GM12872 (cell line): ENCODE measurements at regions not wholly inside any gene's neighbourhood (a gene's known extent, or its start where the extent isn't known, plus 50 kb on each side); places are given as distances from the start of the nearest gene placed in this dataset.

Experiments used
- TF ChIP-seq, protein P1 (sequence below): IDR thresholded peaks from 3 replicates; pipeline ENCODE4 v1.5.1; 2011; ENCODE audit warnings: low read depth, mild to moderate bottlenecking, low read length, moderate library complexity; ENCODE audit not compliant: insufficient read depth

GRCh38 chr2:149766339-149766738, 178.8 kb upstream of the MMADHC start:
- TF ChIP-seq, protein P1, sequence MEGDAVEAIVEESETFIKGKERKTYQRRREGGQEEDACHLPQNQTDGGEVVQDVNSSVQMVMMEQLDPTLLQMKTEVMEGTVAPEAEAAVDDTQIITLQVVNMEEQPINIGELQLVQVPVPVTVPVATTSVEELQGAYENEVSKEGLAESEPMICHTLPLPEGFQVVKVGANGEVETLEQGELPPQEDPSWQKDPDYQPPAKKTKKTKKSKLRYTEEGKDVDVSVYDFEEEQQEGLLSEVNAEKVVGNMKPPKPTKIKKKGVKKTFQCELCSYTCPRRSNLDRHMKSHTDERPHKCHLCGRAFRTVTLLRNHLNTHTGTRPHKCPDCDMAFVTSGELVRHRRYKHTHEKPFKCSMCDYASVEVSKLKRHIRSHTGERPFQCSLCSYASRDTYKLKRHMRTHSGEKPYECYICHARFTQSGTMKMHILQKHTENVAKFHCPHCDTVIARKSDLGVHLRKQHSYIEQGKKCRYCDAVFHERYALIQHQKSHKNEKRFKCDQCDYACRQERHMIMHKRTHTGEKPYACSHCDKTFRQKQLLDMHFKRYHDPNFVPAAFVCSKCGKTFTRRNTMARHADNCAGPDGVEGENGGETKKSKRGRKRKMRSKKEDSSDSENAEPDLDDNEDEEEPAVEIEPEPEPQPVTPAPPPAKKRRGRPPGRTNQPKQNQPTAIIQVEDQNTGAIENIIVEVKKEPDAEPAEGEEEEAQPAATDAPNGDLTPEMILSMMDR, result no peak

DNA sequence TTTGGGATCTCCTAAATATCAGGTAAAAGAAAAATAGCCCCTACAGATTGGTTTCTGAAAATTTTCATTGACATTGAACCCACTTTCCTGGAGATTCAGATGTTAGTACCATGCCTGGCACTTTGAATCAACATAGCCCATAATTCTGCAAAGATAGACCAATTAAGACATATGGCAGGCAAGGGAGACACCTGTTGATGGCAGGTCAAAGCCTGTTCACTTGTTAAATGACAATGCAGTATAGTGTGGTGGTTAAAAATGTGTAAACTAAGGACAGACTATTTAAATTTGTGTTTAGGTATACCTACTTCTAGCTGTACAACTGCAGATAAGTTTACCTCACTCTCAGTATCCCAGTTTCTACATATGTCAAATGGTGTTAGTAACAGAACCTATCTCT, 178.1 kb upstream of the MMADHC start:
- TF ChIP-seq, protein P1, result no peak

GRCh38 chr2:149765003-149765402, 177.4 kb upstream of the MMADHC start:
- TF ChIP-seq, protein P1, result no peak

DNA sequence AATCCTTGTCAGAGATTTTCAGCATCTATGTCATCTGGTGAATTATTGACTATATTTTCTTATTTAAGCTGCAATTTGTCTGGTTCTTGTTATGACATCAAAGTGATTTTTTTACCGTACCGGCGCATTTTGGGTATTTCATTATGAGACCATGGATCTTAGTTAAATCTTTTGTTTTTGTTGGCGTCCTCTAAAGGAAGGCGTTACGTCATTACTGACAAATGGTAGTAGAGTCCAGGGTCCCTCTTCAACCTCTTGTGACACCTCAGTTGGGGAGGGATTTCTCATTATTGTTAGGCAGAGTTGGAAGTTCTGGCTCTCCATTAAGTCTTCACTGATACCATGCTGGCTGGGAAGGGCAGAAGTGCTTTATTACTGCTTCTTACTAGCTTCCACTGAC, 175.8 kb upstream of the MMADHC start:
- TF ChIP-seq, protein P1, result no peak

GRCh38 chr2:149761611-149762010, 174.0 kb upstream of the MMADHC start:
- TF ChIP-seq, protein P1, result no peak

DNA sequence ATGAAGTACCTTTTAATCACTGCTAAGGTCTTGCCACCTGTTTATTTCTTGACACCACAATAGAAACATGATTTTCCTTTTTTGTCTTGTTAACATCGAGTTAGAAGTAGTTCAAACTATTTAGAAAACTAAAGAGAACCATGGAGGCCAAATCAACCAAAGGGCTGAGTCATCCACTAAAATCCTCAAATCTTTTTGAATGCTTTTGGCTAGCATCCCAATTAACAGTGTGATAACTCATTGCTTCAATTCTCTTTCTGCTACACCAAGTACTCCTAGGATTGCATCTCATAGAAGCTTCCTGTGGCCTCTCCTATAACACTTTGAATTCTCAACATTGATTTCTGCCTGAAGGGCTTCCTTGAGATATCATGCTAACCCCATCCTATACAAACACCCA, 159.9 kb upstream of the MMADHC start:
- TF ChIP-seq, protein P1, result no peak

DNA sequence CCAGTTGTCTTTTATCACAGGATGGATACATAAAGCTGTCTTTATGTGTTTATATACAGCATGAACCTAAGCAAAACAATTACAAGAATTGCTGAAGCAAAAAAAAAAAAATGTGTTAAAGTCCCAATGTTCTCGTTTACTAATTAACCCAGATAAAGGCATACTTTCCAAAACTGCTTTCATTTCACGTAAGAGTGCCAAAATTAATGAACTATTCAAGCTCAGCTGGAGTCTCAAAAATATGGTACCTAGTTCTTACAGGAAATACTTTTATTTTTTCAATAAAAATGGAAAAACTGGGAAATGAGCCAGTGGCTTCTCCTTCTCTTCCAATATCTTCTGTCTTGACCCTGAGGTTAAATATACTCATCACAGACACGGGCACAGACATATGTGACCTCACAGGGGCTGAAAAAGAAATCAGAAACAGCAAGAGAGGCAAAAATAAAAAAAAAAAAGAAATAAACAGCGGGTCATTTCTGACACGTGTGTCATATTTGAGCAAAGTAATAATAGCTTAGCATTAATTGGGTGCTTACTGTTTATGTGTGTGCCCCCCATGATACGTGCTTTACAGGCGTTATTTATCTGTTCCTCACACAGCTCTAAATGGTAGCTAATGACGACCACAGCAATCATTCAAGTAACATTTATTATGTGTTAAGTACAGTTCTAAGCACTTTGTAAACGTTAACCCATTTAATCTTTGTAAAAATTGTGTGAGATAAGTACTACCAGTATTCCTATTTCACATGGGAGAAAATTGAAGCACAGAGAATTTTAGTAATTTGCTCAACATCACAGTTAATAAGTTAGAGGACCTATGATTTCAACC, 158.0 kb upstream of the MMADHC start:
- TF ChIP-seq, protein P1, result no peak
